HG02943 (cell line): ENCODE measurements at regions not wholly inside any gene's neighbourhood (a gene's known extent, or its start where the extent isn't known, plus 50 kb on each side); places are given as distances from the start of the nearest gene placed in this dataset.

ENCODE experiments used
- ATAC-seq: cut with Tn5 transposase; IDR thresholded peaks from one replicate; pipeline ENCODE4 v1.9.1; 2021; ENCODE audit warnings: mild to moderate bottlenecking, low read depth, moderate library complexity; ENCODE audit not compliant: unreplicated experiment

- no peak for ATAC-seq
These were observed 116.1 kb downstream of the FAM43A start for GRCh38 chr3:194801461-194802432.

GRCh38 chr3:194804796-194805195 is 119.1 kb downstream of the FAM43A start:
- ATAC-seq, result no peak

- ATAC-seq, result no peak
These were observed 119.9 kb downstream of the FAM43A start for GRCh38 chr3:194805546-194805945.

GRCh38 chr3:194806991-194807630 is 121.4 kb downstream of the FAM43A start:
- no peak for ATAC-seq

- ATAC-seq, result no peak
These were observed 123.0 kb downstream of the FAM43A start for GRCh38 chr3:194808640-194809097.

- ATAC-seq, result no peak
These were observed 123.7 kb downstream of the FAM43A start for GRCh38 chr3:194809382-194809781.

GRCh38 chr3:194810076-194810475 is 124.4 kb downstream of the FAM43A start:
- no peak for ATAC-seq

GRCh38 chr3:194811118-194811517 is 125.4 kb downstream of the FAM43A start:
- ATAC-seq, result no peak

- no peak for ATAC-seq
These were observed 126.5 kb downstream of the FAM43A start for GRCh38 chr3:194812176-194812575.

- no peak for ATAC-seq
These were observed 129.2 kb downstream of the FAM43A start for GRCh38 chr3:194814878-194815357.

- no peak for ATAC-seq
These were observed 131.3 kb downstream of the FAM43A start for GRCh38 chr3:194816748-194817591.

GRCh38 chr3:194817592-194817930 is 131.9 kb downstream of the FAM43A start:
- ATAC-seq, result no peak

- ATAC-seq, result no peak
These were observed 132.3 kb downstream of the FAM43A start for GRCh38 chr3:194817936-194818335.

- ATAC-seq, result no peak
These were observed 138.4 kb downstream of the FAM43A start for GRCh38 chr3:194824100-194824499.

- ATAC-seq, result no peak
These were observed 139.0 kb downstream of the FAM43A start for GRCh38 chr3:194824701-194825111.

GRCh38 chr3:194826594-194826993 is 140.9 kb downstream of the FAM43A start:
- no peak for ATAC-seq

- ATAC-seq, result no peak
These were observed 141.8 kb downstream of the FAM43A start for GRCh38 chr3:194827486-194827885.

GRCh38 chr3:194828116-194828515 is 142.4 kb downstream of the FAM43A start:
- ATAC-seq, result no peak

- ATAC-seq, result no peak
These were observed 143.2 kb downstream of the FAM43A start for GRCh38 chr3:194828926-194829325.

- no peak for ATAC-seq
These were observed 144.7 kb downstream of the FAM43A start for GRCh38 chr3:194830401-194830800.

- ATAC-seq, result no peak
These were observed 145.3 kb downstream of the FAM43A start for GRCh38 chr3:194830978-194831377.
